Activated T-helper 2 cell treated with anti-CD3 and anti-CD28 coated beads, Interferon-gamma antibody, Interleukin-2, Interleukin-4, amounts not matched to agents 10 μg/mL and 5 μg/mL and 100 μg/mL, durations not matched to agents 14 hours and 24 hours and 36 hours (primary cell): ENCODE measurements at regions not wholly inside any gene's neighbourhood (a gene's known extent, or its start where the extent isn't known, plus 50 kb on each side); places are given as distances from the start of the nearest gene placed in this dataset.

Source experiments
- DNase-seq: peaks from one replicate; pipeline ENCODE4 v3.0.0; 2021; ENCODE audit warnings: low spot score
- H3K27ac Mint-ChIP-seq: one replicate; pipeline ENCODE4 v1.8.0; 2021; ENCODE audit warnings: mixed read lengths
- H3K27me3 Mint-ChIP-seq: one replicate; pipeline ENCODE4 v1.8.0; 2021; ENCODE audit warnings: low read depth, mixed read lengths
- H3K36me3 Mint-ChIP-seq: one replicate; pipeline ENCODE4 v1.8.0; 2021; ENCODE audit warnings: low read depth, mixed read lengths
- H3K4me1 Mint-ChIP-seq: one replicate; pipeline ENCODE4 v1.8.0; 2021; ENCODE audit warnings: low read depth, mixed read lengths
- H3K4me3 Mint-ChIP-seq: one replicate; pipeline ENCODE4 v1.8.0; 2021; ENCODE audit warnings: low read depth, mild to moderate bottlenecking, moderate library complexity, mixed read lengths
- H3K9me3 Mint-ChIP-seq: one replicate; pipeline ENCODE4 v1.8.0; 2021; ENCODE audit warnings: mixed read lengths
- intact Hi-C: fragments of 100-400 bp; cut with micrococcal nuclease; formaldehyde crosslinking; loops from one replicate; pipeline ENCODE4 v1.15.1; 2023

- Mint-ChIP-seq H3K9me3 (no peaks in the 10 kb centered on the region), H3K4me3 (no peak overlapping the region), H3K27ac (no peak overlapping the region), H3K27me3 (peaks cover 30% of the 10 kb centered on the region), H3K4me1 (peaks cover 7% of the 10 kb centered on the region), H3K36me3 (no peaks in the 10 kb centered on the region)
- no peak for DNase-seq
- intact Hi-C loops: no loop called here
These were observed 339.3 kb upstream of the PLET1 start for GRCh38 chr11:112599856-112600533.

GRCh38 chr11:112605093-112605666, 344.5 kb upstream of the PLET1 start:
- intact Hi-C loops: no loop called here
- Mint-ChIP-seq H3K27me3 (peaks cover 35% of the 10 kb centered on the region), H3K4me3 (no peak overlapping the region), H3K27ac (no peak overlapping the region), H3K4me1 (no peaks in the 10 kb centered on the region), H3K9me3 (no peaks in the 10 kb centered on the region), H3K36me3 (no peaks in the 10 kb centered on the region)
- DNase-seq: no peak

- Mint-ChIP-seq H3K9me3 (no peaks in the 10 kb centered on the region), H3K36me3 (no peaks in the 10 kb centered on the region), H3K27ac (no peak overlapping the region), H3K4me1 (no peaks in the 10 kb centered on the region), H3K27me3 (peaks cover 35% of the 10 kb centered on the region), H3K4me3 (no peak overlapping the region)
- intact Hi-C loops: no loop called here
- DNase-seq: no peak
These were observed 346.0 kb upstream of the PLET1 start for GRCh38 chr11:112606656-112607055.

GRCh38 chr11:112608509-112608908, 347.8 kb upstream of the PLET1 start:
- no peak for DNase-seq
- Mint-ChIP-seq H3K27ac (no peak overlapping the region), H3K4me1 (no peaks in the 10 kb centered on the region), H3K9me3 (no peaks in the 10 kb centered on the region), H3K27me3 (peaks cover 32% of the 10 kb centered on the region), H3K36me3 (no peaks in the 10 kb centered on the region), H3K4me3 (no peak overlapping the region)
- intact Hi-C loops: no loop called here

GRCh38 chr11:112610494-112610893, 349.8 kb upstream of the PLET1 start:
- H3K9me3 Mint-ChIP-seq: no peaks in the 10 kb centered on the region
- DNase-seq: no peak
- intact Hi-C loops: no loop called here
- no peak overlapping the region for H3K4me3 Mint-ChIP-seq
- no peaks in the 10 kb centered on the region for H3K36me3 Mint-ChIP-seq
- H3K27ac Mint-ChIP-seq: no peak overlapping the region
- H3K27me3 Mint-ChIP-seq: peaks cover 28% of the 10 kb centered on the region
- no peaks in the 10 kb centered on the region for H3K4me1 Mint-ChIP-seq

- Mint-ChIP-seq H3K4me3 (no peak overlapping the region), H3K36me3 (no peaks in the 10 kb centered on the region), H3K4me1 (no peaks in the 10 kb centered on the region), H3K9me3 (no peaks in the 10 kb centered on the region), H3K27me3 (peaks cover 30% of the 10 kb centered on the region), H3K27ac (no peak overlapping the region)
- intact Hi-C loops: no loop called here
- DNase-seq: no peak
These were observed 350.0 kb upstream of the NCAM1 start for GRCh38 chr11:112610996-112611750.

GRCh38 chr11:112611771-112612170, 349.4 kb upstream of the NCAM1 start:
- peaks cover 29% of the 10 kb centered on the region for H3K27me3 Mint-ChIP-seq
- H3K36me3 Mint-ChIP-seq: no peaks in the 10 kb centered on the region
- no peak overlapping the region for H3K4me3 Mint-ChIP-seq
- H3K4me1 Mint-ChIP-seq: no peaks in the 10 kb centered on the region
- no peak overlapping the region for H3K27ac Mint-ChIP-seq
- DNase-seq: no peak
- intact Hi-C loops: no loop called here
- H3K9me3 Mint-ChIP-seq: no peaks in the 10 kb centered on the region

- DNase-seq: no peak
- no peak overlapping the region for H3K27ac Mint-ChIP-seq
- H3K4me1 Mint-ChIP-seq: no peaks in the 10 kb centered on the region
- H3K4me3 Mint-ChIP-seq: no peak overlapping the region
- H3K36me3 Mint-ChIP-seq: no peaks in the 10 kb centered on the region
- peaks cover 27% of the 10 kb centered on the region for H3K27me3 Mint-ChIP-seq
- no peaks in the 10 kb centered on the region for H3K9me3 Mint-ChIP-seq
- intact Hi-C loops: no loop called here
These were observed 348.9 kb upstream of the NCAM1 start for GRCh38 chr11:112612250-112612849.

GRCh38 chr11:112613051-112613972, 347.9 kb upstream of the NCAM1 start:
- H3K27me3 Mint-ChIP-seq: peaks cover 27% of the 10 kb centered on the region
- no peak overlapping the region for H3K4me3 Mint-ChIP-seq
- H3K9me3 Mint-ChIP-seq: no peaks in the 10 kb centered on the region
- no peak overlapping the region for H3K27ac Mint-ChIP-seq
- intact Hi-C loops: no loop called here
- no peaks in the 10 kb centered on the region for H3K36me3 Mint-ChIP-seq
- DNase-seq: no peak
- H3K4me1 Mint-ChIP-seq: no peaks in the 10 kb centered on the region

GRCh38 chr11:112614605-112615004, 346.6 kb upstream of the NCAM1 start:
- intact Hi-C loops: no loop called here
- H3K4me1 Mint-ChIP-seq: no peaks in the 10 kb centered on the region
- no peaks in the 10 kb centered on the region for H3K36me3 Mint-ChIP-seq

GRCh38 chr11:112615238-112615637, 346.0 kb upstream of the NCAM1 start:
- Mint-ChIP-seq H3K4me3 (no peak overlapping the region), H3K27ac (no peak overlapping the region), H3K9me3 (no peaks in the 10 kb centered on the region), H3K27me3 (peaks cover 15% of the 10 kb centered on the region), H3K4me1 (no peaks in the 10 kb centered on the region), H3K36me3 (no peaks in the 10 kb centered on the region)
- intact Hi-C loops: no loop called here
- no peak for DNase-seq

More at GRCh38 chr11:112614605-112615004, 346.6 kb upstream of the NCAM1 start:
- Mint-ChIP-seq H3K27me3 (peaks cover 18% of the 10 kb centered on the region), H3K4me3 (no peak overlapping the region), H3K9me3 (no peaks in the 10 kb centered on the region), H3K27ac (no peak overlapping the region)
- DNase-seq: no peak

- Mint-ChIP-seq H3K4me3 (no peak overlapping the region), H3K9me3 (no peaks in the 10 kb centered on the region), H3K27ac (no peak overlapping the region), H3K27me3 (peaks cover 15% of the 10 kb centered on the region), H3K4me1 (no peaks in the 10 kb centered on the region), H3K36me3 (no peaks in the 10 kb centered on the region)
- DNase-seq: no peak
- intact Hi-C loops: no loop called here
These were observed 345.3 kb upstream of the NCAM1 start for GRCh38 chr11:112615891-112616290.
